Tibial nerve (tissue), 4 donors: ENCODE measurements at regions not wholly inside any gene's neighbourhood (a gene's known extent, or its start where the extent isn't known, plus 50 kb on each side); places are given as distances from the start of the nearest gene placed in this dataset.

ENCODE experiments used
- DNase-seq, 2 donors: peaks; one replicate each; pipeline ENCODE4 v3.0.0-alpha.2; 2019; ENCODE audit warnings: low spot score in 2 of 2
- H3K27ac ChIP-seq, 4 donors: fragments of 200-600 bp; sonication (generic) in 3 of 4; one replicate each; pipeline ENCODE4 v1.5.1; 2017 to 2019; ENCODE audit warnings: mild to moderate bottlenecking in 1 of 4
- H3K27me3 ChIP-seq, 2 donors: fragments of 200-600 bp; sonication (generic) in 1 of 2; one replicate each; pipeline versions ENCODE4 v1.5.1 to v1.6.0; 2017 to 2019
- H3K36me3 ChIP-seq, 3 donors: fragments of 200-600 bp; sonication (generic); one replicate each; pipeline ENCODE4 v1.5.1; 2018 to 2019
- H3K4me1 ChIP-seq, 4 donors: fragments of 200-600 bp; sonication (generic) in 3 of 4; one replicate each; pipeline ENCODE4 v1.5.1; 2017 to 2019
- H3K4me3 ChIP-seq, 4 donors: fragments of 200-600 bp; sonication (generic) in 3 of 4; one replicate each; pipeline ENCODE4 v1.5.1; 2017 to 2019; ENCODE audit warnings: mild to moderate bottlenecking in 1 of 4, moderate library complexity in 1 of 4
- H3K9me3 ChIP-seq, 4 donors: fragments of 200-600 bp; sonication (generic) in 3 of 4; one replicate each; pipeline ENCODE4 v1.5.1; 2017 to 2019
- CTCF ChIP-seq, 5 experiments: fragments of 200-600 bp in 3 of 5; fragments of 450-650 bp in 2 of 5; sonication (generic) in 3 of 5; IDR thresholded peaks; one replicate each; pipeline ENCODE4 v1.5.1; 2016 to 2019; ENCODE audit warnings: antibody characterized with exemption in 5 of 5, mild to moderate bottlenecking in 3 of 5, moderate library complexity in 2 of 5
- EP300 ChIP-seq, 2 donors: sonication (generic); formaldehyde crosslinking; IDR thresholded peaks; one replicate each; pipeline ENCODE4 v1.6.1; 2017; ENCODE audit warnings: antibody characterized with exemption in 2 of 2, mild to moderate bottlenecking in 1 of 2
- POLR2A ChIP-seq, 2 donors: fragments of 450-650 bp; IDR thresholded peaks; one replicate each; pipeline ENCODE4 v1.6.1; 2017; ENCODE audit warnings: antibody characterized with exemption in 2 of 2, mild to moderate bottlenecking in 2 of 2, moderate library complexity in 2 of 2
- WGBS, 2 donors: methylation state at CpG; one replicate each; pipeline ENCODE4 v1.1.5; 2018; 5-methylcytosine and 5-hydroxymethylcytosine counted together

- WGBS, 2 donors, result 52 to 58% methylated on average over 2 of the region's 2 CpGs
- TF ChIP-seq CTCF (IDR thresholded peaks at IDR 0.05), result no peak
- no peak for TF ChIP-seq POLR2A (IDR thresholded peaks at IDR 0.05)
- no peak for TF ChIP-seq EP300 (IDR thresholded peaks at IDR 0.05)
- Histone ChIP-seq H3K27ac (no peak overlapping the region), H3K4me3 (no peak overlapping the region), H3K4me1 (no peaks in the 10 kb centered on the region), H3K27me3 (no peaks in the 10 kb centered on the region), H3K36me3 (no peaks in the 10 kb centered on the region), H3K9me3 (no peaks in the 10 kb centered on the region)
- no peak for DNase-seq
Measured at GRCh38 chr11:28713850-28714249, 605.7 kb downstream of the METTL15 start.

DNA sequence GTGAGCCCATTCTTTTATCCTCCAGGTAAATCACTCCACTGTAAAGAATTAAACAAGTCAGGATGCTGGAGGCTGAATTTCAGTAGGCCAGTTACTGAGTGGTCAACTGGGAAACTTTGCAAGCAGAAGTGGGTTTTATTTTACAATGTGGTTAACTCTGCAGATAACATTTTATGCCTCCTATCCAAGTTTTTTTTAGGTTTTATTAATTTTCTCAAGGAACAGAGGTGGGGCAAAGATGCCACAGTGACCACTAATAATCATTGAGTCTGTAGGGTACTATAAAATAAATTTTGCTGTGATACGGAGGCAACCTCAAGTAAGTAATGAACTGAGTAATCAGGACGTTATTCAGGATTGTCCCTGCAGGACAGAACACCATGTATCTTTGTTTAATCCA is 599.9 kb downstream of the METTL15 start:
- TF ChIP-seq EP300 (IDR thresholded peaks at IDR 0.05) (no peak), CTCF (IDR thresholded peaks at IDR 0.05) (no peak), POLR2A (IDR thresholded peaks at IDR 0.05) (no peak)
- Histone ChIP-seq H3K9me3 (no peaks in the 10 kb centered on the region), H3K4me1 (no peaks in the 10 kb centered on the region), H3K27ac (no peak overlapping the region), H3K27me3 (no peaks in the 10 kb centered on the region), H3K36me3 (no peaks in the 10 kb centered on the region), H3K4me3 (no peak overlapping the region)
- DNase-seq, result no peak
- 74 to 86% methylated on average over 2 of the region's 2 CpGs for WGBS, 2 donors

GRCh38 chr11:28704801-28705200 is 596.6 kb downstream of the METTL15 start:
- no peak overlapping the region for H3K4me3 ChIP-seq
- H3K27ac ChIP-seq, result no peak overlapping the region
- no peaks in the 10 kb centered on the region for H3K4me1 ChIP-seq
- H3K36me3 ChIP-seq, result no peaks in the 10 kb centered on the region
- H3K9me3 ChIP-seq, result no peaks in the 10 kb centered on the region
- no peak for TF ChIP-seq EP300 (IDR thresholded peaks at IDR 0.05)
- no peak for TF ChIP-seq POLR2A (IDR thresholded peaks at IDR 0.05)
- TF ChIP-seq CTCF (IDR thresholded peaks at IDR 0.05), result no peak
- no peaks in the 10 kb centered on the region for H3K27me3 ChIP-seq
- DNase-seq, result no peak

DNA sequence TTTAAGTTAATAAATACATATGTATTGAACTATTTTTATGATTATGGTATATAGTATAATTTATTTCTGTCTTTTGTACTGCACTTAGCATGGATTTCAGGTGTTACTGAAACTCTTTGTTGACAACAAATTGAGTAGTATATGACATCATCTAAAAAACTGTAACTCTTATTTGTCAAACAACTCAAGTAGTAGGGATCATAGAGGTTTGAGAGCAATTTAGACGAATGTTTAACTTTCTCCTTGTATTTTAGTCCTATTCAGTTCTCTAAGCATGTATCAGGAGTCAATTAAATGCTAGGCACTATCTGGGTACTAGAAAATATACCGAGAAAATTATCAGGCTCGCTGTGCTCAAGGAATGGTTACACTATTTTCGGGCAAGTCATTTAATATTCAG is 595.2 kb downstream of the METTL15 start:
- 91 to 95% methylated on average over 4 of the region's 4 CpGs for WGBS, 2 donors
- TF ChIP-seq CTCF (IDR thresholded peaks at IDR 0.05) (no peak), POLR2A (IDR thresholded peaks at IDR 0.05) (no peak), EP300 (IDR thresholded peaks at IDR 0.05) (no peak)
- Histone ChIP-seq H3K4me3 (no peak overlapping the region), H3K27me3 (no peaks in the 10 kb centered on the region), H3K9me3 (no peaks in the 10 kb centered on the region), H3K4me1 (no peaks in the 10 kb centered on the region), H3K36me3 (no peaks in the 10 kb centered on the region), H3K27ac (no peak overlapping the region)
- no peak for DNase-seq

GRCh38 chr11:28702871-28703270 is 594.7 kb downstream of the METTL15 start:
- 88 to 91% methylated on average over 1 of the region's 1 CpG for WGBS, 2 donors
- H3K9me3 ChIP-seq, result no peaks in the 10 kb centered on the region
- H3K4me1 ChIP-seq, result no peaks in the 10 kb centered on the region
- TF ChIP-seq EP300 (IDR thresholded peaks at IDR 0.05) (no peak), CTCF (IDR thresholded peaks at IDR 0.05) (no peak), POLR2A (IDR thresholded peaks at IDR 0.05) (no peak)
- DNase-seq, result no peak
- no peak overlapping the region for H3K27ac ChIP-seq
- H3K4me3 ChIP-seq, result no peak overlapping the region
- no peaks in the 10 kb centered on the region for H3K27me3 ChIP-seq
- no peaks in the 10 kb centered on the region for H3K36me3 ChIP-seq
